Stimulated activated CD4-positive, alpha-beta T cell treated with anti-CD3 and anti-CD28 coated beads, Interleukin-4, amount 100 ng/mL, for 24 hours (primary cell): ENCODE measurements at regions not wholly inside any gene's neighbourhood (a gene's known extent, or its start where the extent isn't known, plus 50 kb on each side); places are given as distances from the start of the nearest gene placed in this dataset.
"Not testable (repeated sequence)": the region's sequence is repeated elsewhere in the genome, so short reads cannot be mapped to it uniquely, and the experiment has no call there.

Source experiments
- DNase-seq: peaks from one replicate; pipeline ENCODE4 v3.0.0-alpha.2; 2020

- no peak for DNase-seq
Measured at GRCh38 chrX:18002791-18003190, 141.7 kb upstream of the RAI2 start.

GRCh38 chrX:17994429-17994828, 133.3 kb upstream of the RAI2 start:
- no peak for DNase-seq

- no peak for DNase-seq
Measured at GRCh38 chrX:17993062-17993461, 132.0 kb upstream of the RAI2 start.

GRCh38 chrX:17990532-17990931, 129.4 kb upstream of the RAI2 start:
- no peak for DNase-seq

GRCh38 chrX:17987783-17988182, 126.7 kb upstream of the RAI2 start:
- DNase-seq: no peak

- no peak for DNase-seq
Measured at GRCh38 chrX:17986977-17987376, 125.9 kb upstream of the RAI2 start.

GRCh38 chrX:17986440-17986839, 125.3 kb upstream of the RAI2 start:
- no peak for DNase-seq

GRCh38 chrX:17984415-17984814, 123.3 kb upstream of the RAI2 start:
- DNase-seq: no peak

GRCh38 chrX:17983389-17983788, 122.3 kb upstream of the RAI2 start:
- DNase-seq: no peak

- no peak for DNase-seq
Measured at GRCh38 chrX:17977696-17978095, 116.6 kb upstream of the RAI2 start.

GRCh38 chrX:17976955-17977354, 115.9 kb upstream of the RAI2 start:
- no peak for DNase-seq

GRCh38 chrX:17975349-17975748, 114.3 kb upstream of the RAI2 start:
- DNase-seq: not testable (repeated sequence)

GRCh38 chrX:17968367-17968766, 107.3 kb upstream of the RAI2 start:
- DNase-seq: no peak

GRCh38 chrX:17967888-17968287, 106.8 kb upstream of the RAI2 start:
- no peak for DNase-seq

- DNase-seq: no peak
Measured at GRCh38 chrX:17964871-17965270, 103.8 kb upstream of the RAI2 start.

GRCh38 chrX:17960891-17961290, 99.8 kb upstream of the RAI2 start:
- DNase-seq: no peak

GRCh38 chrX:17944833-17945497, 83.9 kb upstream of the RAI2 start:
- DNase-seq: peak; percentile 11

GRCh38 chrX:17941171-17941570, 80.1 kb upstream of the RAI2 start:
- not testable (repeated sequence) for DNase-seq

GRCh38 chrX:17939724-17940123, 78.6 kb upstream of the RAI2 start:
- DNase-seq: no peak

GRCh38 chrX:17933856-17934255, 72.8 kb upstream of the RAI2 start:
- no peak for DNase-seq

GRCh38 chrX:17932781-17933180, 71.7 kb upstream of the RAI2 start:
- DNase-seq: no peak

GRCh38 chrX:17931855-17932254, 70.8 kb upstream of the RAI2 start:
- DNase-seq: no peak

GRCh38 chrX:17930850-17931249, 69.8 kb upstream of the RAI2 start:
- no peak for DNase-seq

GRCh38 chrX:17923546-17923945, 62.4 kb upstream of the RAI2 start:
- no peak for DNase-seq

- no peak for DNase-seq
Measured at GRCh38 chrX:17922303-17922702, 61.2 kb upstream of the RAI2 start.
